ENCODE measurements at regions not wholly inside any gene's neighbourhood (a gene's known extent, or its start where the extent isn't known, plus 50 kb on each side); places are given as distances from the start of the nearest gene placed in this dataset.

GRCh38 chr6:134729561-134729960 is 220.3 kb downstream of the ALDH8A1 start:
- no peak for TF ChIP-seq CTCF (IDR thresholded peaks at IDR 0.05; ENCODE audit: low read depth, low read length)
- DNase-seq (ENCODE audit: extremely low read depth, low read depth) = no peak

GRCh38 chr6:134727081-134727480 is 222.8 kb downstream of the ALDH8A1 start:
- DNase-seq (ENCODE audit: extremely low read depth, low read depth) = no peak
- TF ChIP-seq CTCF (IDR thresholded peaks at IDR 0.05; ENCODE audit: low read depth, low read length) = no peak

GRCh38 chr6:134725590-134725989 is 224.3 kb downstream of the ALDH8A1 start:
- TF ChIP-seq CTCF (IDR thresholded peaks at IDR 0.05; ENCODE audit: low read depth, low read length) = no peak
- no peak for DNase-seq (ENCODE audit: extremely low read depth, low read depth)

- DNase-seq (ENCODE audit: extremely low read depth, low read depth) = no peak
- TF ChIP-seq CTCF (IDR thresholded peaks at IDR 0.05; ENCODE audit: low read depth, low read length) = no peak
These were observed 225.0 kb downstream of the ALDH8A1 start for GRCh38 chr6:134724771-134725340.

GRCh38 chr6:134723081-134723871 is 226.6 kb downstream of the ALDH8A1 start:
- no peak for DNase-seq (ENCODE audit: extremely low read depth, low read depth)
- no peak for TF ChIP-seq CTCF (IDR thresholded peaks at IDR 0.05; ENCODE audit: low read depth, low read length)

- DNase-seq (ENCODE audit: extremely low read depth, low read depth) = no peak
These were observed 227.6 kb downstream of the ALDH8A1 start for GRCh38 chr6:134722200-134722870.

More at GRCh38 chr6:134722200-134722870, 227.6 kb downstream of the ALDH8A1 start:
- TF ChIP-seq CTCF (IDR thresholded peaks at IDR 0.05; ENCODE audit: low read depth, low read length) = no peak

Measured in AG09319 (cell line).